WTC11 (cell line): ENCODE measurements at regions not wholly inside any gene's neighbourhood (a gene's known extent, or its start where the extent isn't known, plus 50 kb on each side); places are given as distances from the start of the nearest gene placed in this dataset.

Experiments used
- ATAC-seq: fragments of 200-7000 bp; cut with Tn5 transposase; 2 replicates; pipeline ENCODE4 v1.10.0; 2021; ENCODE audit warnings: mild to moderate bottlenecking, moderate library complexity
- CTCF ChIA-PET: fragments of 300-600 bp; sonication (Branson Sonifier 250); formaldehyde crosslinking; loops from one replicate; lab custom pipeline; 2021; ENCODE audit warnings: antibody characterized with exemption; lab: Charles Lee
- POLR2A ChIA-PET: fragments of 350-600 bp; sonication (Branson Sonifier 250); formaldehyde crosslinking; loops from one replicate; lab custom pipeline; 2021; ENCODE audit warnings: antibody characterized with exemption; lab: Charles Lee
- DNase-seq: peaks from one replicate; pipeline ENCODE4 v3.0.0; 2021; ENCODE audit warnings: low spot score
- H3K27ac Mint-ChIP-seq: 2 replicates; pipeline ENCODE4 v1.8.0; 2021; ENCODE audit warnings: mixed read lengths
- H3K27me3 Mint-ChIP-seq: 2 replicates; pipeline ENCODE4 v1.8.0; 2021; ENCODE audit warnings: low read depth, mild to moderate bottlenecking, moderate library complexity, mixed read lengths
- H3K36me3 Mint-ChIP-seq: 2 replicates; pipeline ENCODE4 v1.8.0; 2021; ENCODE audit warnings: mixed read lengths
- H3K4me1 Mint-ChIP-seq: 2 replicates; pipeline ENCODE4 v1.8.0; 2022; ENCODE audit warnings: mixed read lengths
- H3K4me3 Mint-ChIP-seq: 2 replicates; pipeline ENCODE4 v1.8.0; 2021; ENCODE audit warnings: mild to moderate bottlenecking, moderate library complexity, mixed read lengths
- H3K9me3 Mint-ChIP-seq: 2 replicates; pipeline ENCODE4 v1.8.0; 2021; ENCODE audit warnings: mixed read lengths
- ETV6 ChIP-seq: sonication (generic); formaldehyde crosslinking; IDR thresholded peaks from 2 replicates; pipeline ENCODE4 v1.8.1; 2022; ENCODE audit warnings: mild to moderate bottlenecking, missing genetic modification reagents
- IRF2 ChIP-seq: sonication (generic); formaldehyde crosslinking; IDR thresholded peaks from 2 replicates; pipeline ENCODE4 v1.8.0; 2022; ENCODE audit warnings: low read depth, missing genetic modification reagents, borderline replicate concordance
- NFYB ChIP-seq: sonication (generic); formaldehyde crosslinking; conservative IDR thresholded peaks from 2 replicates; pipeline ENCODE4 v1.8.0; 2022; ENCODE audit warnings: low read depth, missing genetic modification reagents
- TP53 ChIP-seq: sonication (generic); formaldehyde crosslinking; IDR thresholded peaks from 2 replicates; pipeline ENCODE4 v1.8.1; 2023; ENCODE audit warnings: mild to moderate bottlenecking, missing genetic modification reagents
- ZNF232 ChIP-seq: sonication (generic); formaldehyde crosslinking; IDR thresholded peaks from 2 replicates; pipeline ENCODE4 v1.8.0; 2022; ENCODE audit warnings: mild to moderate bottlenecking, missing genetic modification reagents
- TF ChIP-seq, protein P1 (sequence below): fragments of 250-450 bp; sonication (Bioruptor Pico); IDR thresholded peaks from 2 replicates; pipeline ENCODE4 v1.9.0; 2021; ENCODE audit warnings: mild to moderate bottlenecking, borderline replicate concordance
- TF ChIP-seq, protein P2 (sequence below): fragments of 250-450 bp; sonication (Bioruptor Pico); IDR thresholded peaks from 2 replicates; pipeline ENCODE4 v1.8.0; 2021; ENCODE audit warnings: mild to moderate bottlenecking
- TF ChIP-seq, protein P3 (sequence below): sonication (generic); formaldehyde crosslinking; IDR thresholded peaks from 2 replicates; pipeline ENCODE4 v1.8.0; 2022; ENCODE audit warnings: missing genetic modification reagents
- TF ChIP-seq, protein P4 (sequence below): sonication (generic); formaldehyde crosslinking; IDR thresholded peaks from 2 replicates; pipeline ENCODE4 v1.8.1; 2023; ENCODE audit warnings: mild to moderate bottlenecking, moderate library complexity, missing genetic modification reagents
- TF ChIP-seq, protein P5 (sequence below): sonication (generic); formaldehyde crosslinking; IDR thresholded peaks from 2 replicates; pipeline ENCODE4 v1.8.1; 2023; ENCODE audit warnings: mild to moderate bottlenecking, missing genetic modification reagents, moderate library complexity
- TF ChIP-seq, protein P6 (sequence below): sonication (generic); formaldehyde crosslinking; IDR thresholded peaks from 2 replicates; pipeline ENCODE4 v1.8.0; 2022; ENCODE audit warnings: mild to moderate bottlenecking, missing genetic modification reagents
- TF ChIP-seq, protein P7 (sequence below): sonication (generic); formaldehyde crosslinking; IDR thresholded peaks from 2 replicates; pipeline ENCODE4 v1.8.1; 2023; ENCODE audit warnings: mild to moderate bottlenecking, missing genetic modification reagents, moderate library complexity
- TF ChIP-seq, protein P8 (sequence below): sonication (generic); formaldehyde crosslinking; IDR thresholded peaks from 2 replicates; pipeline ENCODE4 v1.8.1; 2023; ENCODE audit warnings: mild to moderate bottlenecking, missing genetic modification reagents, borderline replicate concordance

DNA sequence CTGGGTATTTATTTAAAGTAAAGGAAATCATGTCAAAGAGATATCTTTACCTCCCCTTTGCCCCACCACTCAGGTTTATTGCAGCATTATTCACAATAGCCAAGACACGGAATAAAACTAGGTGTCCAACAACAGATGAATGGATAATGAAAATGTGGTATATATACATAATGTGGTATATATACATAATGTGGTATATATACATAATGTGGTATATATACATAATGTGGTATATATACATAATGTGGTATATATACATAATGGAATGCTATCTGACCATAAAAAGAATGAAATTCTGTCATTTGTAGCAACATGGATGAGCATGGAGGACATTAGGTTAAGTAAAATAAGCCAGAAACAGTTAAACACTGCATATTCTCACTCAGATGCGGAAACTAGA lies 262.6 kb upstream of the PLXNA2 start (continued):
- TF ChIP-seq, protein P1, sequence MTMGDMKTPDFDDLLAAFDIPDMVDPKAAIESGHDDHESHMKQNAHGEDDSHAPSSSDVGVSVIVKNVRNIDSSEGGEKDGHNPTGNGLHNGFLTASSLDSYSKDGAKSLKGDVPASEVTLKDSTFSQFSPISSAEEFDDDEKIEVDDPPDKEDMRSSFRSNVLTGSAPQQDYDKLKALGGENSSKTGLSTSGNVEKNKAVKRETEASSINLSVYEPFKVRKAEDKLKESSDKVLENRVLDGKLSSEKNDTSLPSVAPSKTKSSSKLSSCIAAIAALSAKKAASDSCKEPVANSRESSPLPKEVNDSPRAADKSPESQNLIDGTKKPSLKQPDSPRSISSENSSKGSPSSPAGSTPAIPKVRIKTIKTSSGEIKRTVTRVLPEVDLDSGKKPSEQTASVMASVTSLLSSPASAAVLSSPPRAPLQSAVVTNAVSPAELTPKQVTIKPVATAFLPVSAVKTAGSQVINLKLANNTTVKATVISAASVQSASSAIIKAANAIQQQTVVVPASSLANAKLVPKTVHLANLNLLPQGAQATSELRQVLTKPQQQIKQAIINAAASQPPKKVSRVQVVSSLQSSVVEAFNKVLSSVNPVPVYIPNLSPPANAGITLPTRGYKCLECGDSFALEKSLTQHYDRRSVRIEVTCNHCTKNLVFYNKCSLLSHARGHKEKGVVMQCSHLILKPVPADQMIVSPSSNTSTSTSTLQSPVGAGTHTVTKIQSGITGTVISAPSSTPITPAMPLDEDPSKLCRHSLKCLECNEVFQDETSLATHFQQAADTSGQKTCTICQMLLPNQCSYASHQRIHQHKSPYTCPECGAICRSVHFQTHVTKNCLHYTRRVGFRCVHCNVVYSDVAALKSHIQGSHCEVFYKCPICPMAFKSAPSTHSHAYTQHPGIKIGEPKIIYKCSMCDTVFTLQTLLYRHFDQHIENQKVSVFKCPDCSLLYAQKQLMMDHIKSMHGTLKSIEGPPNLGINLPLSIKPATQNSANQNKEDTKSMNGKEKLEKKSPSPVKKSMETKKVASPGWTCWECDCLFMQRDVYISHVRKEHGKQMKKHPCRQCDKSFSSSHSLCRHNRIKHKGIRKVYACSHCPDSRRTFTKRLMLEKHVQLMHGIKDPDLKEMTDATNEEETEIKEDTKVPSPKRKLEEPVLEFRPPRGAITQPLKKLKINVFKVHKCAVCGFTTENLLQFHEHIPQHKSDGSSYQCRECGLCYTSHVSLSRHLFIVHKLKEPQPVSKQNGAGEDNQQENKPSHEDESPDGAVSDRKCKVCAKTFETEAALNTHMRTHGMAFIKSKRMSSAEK (CRISPR knock-in tag), result no peak
- TF ChIP-seq, protein P2, sequence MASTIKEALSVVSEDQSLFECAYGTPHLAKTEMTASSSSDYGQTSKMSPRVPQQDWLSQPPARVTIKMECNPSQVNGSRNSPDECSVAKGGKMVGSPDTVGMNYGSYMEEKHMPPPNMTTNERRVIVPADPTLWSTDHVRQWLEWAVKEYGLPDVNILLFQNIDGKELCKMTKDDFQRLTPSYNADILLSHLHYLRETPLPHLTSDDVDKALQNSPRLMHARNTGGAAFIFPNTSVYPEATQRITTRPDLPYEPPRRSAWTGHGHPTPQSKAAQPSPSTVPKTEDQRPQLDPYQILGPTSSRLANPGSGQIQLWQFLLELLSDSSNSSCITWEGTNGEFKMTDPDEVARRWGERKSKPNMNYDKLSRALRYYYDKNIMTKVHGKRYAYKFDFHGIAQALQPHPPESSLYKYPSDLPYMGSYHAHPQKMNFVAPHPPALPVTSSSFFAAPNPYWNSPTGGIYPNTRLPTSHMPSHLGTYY (CRISPR knock-in tag), result no peak
- no peak for TF ChIP-seq IRF2 (CRISPR knock-in tag)
- TF ChIP-seq, protein P3, sequence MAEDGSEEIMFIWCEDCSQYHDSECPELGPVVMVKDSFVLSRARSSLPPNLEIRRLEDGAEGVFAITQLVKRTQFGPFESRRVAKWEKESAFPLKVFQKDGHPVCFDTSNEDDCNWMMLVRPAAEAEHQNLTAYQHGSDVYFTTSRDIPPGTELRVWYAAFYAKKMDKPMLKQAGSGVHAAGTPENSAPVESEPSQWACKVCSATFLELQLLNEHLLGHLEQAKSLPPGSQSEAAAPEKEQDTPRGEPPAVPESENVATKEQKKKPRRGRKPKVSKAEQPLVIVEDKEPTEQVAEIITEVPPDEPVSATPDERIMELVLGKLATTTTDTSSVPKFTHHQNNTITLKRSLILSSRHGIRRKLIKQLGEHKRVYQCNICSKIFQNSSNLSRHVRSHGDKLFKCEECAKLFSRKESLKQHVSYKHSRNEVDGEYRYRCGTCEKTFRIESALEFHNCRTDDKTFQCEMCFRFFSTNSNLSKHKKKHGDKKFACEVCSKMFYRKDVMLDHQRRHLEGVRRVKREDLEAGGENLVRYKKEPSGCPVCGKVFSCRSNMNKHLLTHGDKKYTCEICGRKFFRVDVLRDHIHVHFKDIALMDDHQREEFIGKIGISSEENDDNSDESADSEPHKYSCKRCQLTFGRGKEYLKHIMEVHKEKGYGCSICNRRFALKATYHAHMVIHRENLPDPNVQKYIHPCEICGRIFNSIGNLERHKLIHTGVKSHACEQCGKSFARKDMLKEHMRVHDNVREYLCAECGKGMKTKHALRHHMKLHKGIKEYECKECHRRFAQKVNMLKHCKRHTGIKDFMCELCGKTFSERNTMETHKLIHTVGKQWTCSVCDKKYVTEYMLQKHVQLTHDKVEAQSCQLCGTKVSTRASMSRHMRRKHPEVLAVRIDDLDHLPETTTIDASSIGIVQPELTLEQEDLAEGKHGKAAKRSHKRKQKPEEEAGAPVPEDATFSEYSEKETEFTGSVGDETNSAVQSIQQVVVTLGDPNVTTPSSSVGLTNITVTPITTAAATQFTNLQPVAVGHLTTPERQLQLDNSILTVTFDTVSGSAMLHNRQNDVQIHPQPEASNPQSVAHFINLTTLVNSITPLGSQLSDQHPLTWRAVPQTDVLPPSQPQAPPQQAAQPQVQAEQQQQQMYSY, result no peak
- TF ChIP-seq, protein P4, sequence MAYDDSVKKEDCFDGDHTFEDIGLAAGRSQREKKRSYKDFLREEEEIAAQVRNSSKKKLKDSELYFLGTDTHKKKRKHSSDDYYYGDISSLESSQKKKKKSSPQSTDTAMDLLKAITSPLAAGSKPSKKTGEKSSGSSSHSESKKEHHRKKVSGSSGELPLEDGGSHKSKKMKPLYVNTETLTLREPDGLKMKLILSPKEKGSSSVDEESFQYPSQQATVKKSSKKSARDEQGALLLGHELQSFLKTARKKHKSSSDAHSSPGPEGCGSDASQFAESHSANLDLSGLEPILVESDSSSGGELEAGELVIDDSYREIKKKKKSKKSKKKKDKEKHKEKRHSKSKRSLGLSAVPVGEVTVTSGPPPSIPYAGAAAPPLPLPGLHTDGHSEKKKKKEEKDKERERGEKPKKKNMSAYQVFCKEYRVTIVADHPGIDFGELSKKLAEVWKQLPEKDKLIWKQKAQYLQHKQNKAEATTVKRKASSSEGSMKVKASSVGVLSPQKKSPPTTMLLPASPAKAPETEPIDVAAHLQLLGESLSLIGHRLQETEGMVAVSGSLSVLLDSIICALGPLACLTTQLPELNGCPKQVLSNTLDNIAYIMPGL, result no peak

DNA sequence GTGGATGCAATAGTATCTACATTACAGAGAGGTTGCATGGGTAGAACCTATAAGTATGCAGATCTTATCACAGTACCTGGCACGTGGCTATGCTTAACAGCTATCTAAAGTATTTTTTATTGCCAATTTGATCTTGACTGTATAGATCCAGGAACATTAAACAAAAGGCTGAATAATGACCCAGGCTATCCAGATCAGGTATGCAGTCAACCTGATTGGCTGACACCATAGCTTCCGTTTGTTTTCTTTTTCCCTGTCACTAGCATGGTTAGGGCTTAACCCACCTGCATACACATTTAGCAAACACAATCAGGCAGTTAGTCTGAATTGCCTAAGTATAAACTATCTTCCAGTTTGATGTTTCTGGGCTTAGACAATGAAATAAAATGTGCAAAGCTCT lies 264.9 kb upstream of the PLXNA2 start:
- CTCF ChIA-PET, result interaction anchor here (1.2 kb wide), 1 partner anchor 20 kb away, joined by 3 read pairs; no protein-coding TSS in a partner anchor
- Mint-ChIP-seq H3K27me3 (peaks cover 3% of the 10 kb centered on the region; the same call in 1 of the 2 replicates), H3K4me3 (no peak overlapping the region), H3K9me3 (no peaks in the 10 kb centered on the region), H3K4me1 (peaks cover 7% of the 10 kb centered on the region; the same call in 1 of the 2 replicates), H3K36me3 (no peaks in the 10 kb centered on the region), H3K27ac (no peak overlapping the region)
- DNase-seq, result no peak
- no peak for ATAC-seq
- POLR2A ChIA-PET, result no interaction called here
- TF ChIP-seq NFYB (CRISPR knock-in tag), result no peak
- TF ChIP-seq TP53 (CRISPR knock-in tag), result no peak
- no peak for TF ChIP-seq ZNF232
- TF ChIP-seq, protein P5, sequence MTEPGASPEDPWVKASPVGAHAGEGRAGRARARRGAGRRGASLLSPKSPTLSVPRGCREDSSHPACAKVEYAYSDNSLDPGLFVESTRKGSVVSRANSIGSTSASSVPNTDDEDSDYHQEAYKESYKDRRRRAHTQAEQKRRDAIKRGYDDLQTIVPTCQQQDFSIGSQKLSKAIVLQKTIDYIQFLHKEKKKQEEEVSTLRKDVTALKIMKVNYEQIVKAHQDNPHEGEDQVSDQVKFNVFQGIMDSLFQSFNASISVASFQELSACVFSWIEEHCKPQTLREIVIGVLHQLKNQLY (CRISPR knock-in tag), result no peak
- TF ChIP-seq, protein P6, sequence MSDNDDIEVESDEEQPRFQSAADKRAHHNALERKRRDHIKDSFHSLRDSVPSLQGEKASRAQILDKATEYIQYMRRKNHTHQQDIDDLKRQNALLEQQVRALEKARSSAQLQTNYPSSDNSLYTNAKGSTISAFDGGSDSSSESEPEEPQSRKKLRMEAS (CRISPR knock-in tag), result no peak
- TF ChIP-seq, protein P4, result no peak
- TF ChIP-seq, protein P7, sequence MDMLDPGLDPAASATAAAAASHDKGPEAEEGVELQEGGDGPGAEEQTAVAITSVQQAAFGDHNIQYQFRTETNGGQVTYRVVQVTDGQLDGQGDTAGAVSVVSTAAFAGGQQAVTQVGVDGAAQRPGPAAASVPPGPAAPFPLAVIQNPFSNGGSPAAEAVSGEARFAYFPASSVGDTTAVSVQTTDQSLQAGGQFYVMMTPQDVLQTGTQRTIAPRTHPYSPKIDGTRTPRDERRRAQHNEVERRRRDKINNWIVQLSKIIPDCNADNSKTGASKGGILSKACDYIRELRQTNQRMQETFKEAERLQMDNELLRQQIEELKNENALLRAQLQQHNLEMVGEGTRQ, result no peak
- TF ChIP-seq, protein P8, sequence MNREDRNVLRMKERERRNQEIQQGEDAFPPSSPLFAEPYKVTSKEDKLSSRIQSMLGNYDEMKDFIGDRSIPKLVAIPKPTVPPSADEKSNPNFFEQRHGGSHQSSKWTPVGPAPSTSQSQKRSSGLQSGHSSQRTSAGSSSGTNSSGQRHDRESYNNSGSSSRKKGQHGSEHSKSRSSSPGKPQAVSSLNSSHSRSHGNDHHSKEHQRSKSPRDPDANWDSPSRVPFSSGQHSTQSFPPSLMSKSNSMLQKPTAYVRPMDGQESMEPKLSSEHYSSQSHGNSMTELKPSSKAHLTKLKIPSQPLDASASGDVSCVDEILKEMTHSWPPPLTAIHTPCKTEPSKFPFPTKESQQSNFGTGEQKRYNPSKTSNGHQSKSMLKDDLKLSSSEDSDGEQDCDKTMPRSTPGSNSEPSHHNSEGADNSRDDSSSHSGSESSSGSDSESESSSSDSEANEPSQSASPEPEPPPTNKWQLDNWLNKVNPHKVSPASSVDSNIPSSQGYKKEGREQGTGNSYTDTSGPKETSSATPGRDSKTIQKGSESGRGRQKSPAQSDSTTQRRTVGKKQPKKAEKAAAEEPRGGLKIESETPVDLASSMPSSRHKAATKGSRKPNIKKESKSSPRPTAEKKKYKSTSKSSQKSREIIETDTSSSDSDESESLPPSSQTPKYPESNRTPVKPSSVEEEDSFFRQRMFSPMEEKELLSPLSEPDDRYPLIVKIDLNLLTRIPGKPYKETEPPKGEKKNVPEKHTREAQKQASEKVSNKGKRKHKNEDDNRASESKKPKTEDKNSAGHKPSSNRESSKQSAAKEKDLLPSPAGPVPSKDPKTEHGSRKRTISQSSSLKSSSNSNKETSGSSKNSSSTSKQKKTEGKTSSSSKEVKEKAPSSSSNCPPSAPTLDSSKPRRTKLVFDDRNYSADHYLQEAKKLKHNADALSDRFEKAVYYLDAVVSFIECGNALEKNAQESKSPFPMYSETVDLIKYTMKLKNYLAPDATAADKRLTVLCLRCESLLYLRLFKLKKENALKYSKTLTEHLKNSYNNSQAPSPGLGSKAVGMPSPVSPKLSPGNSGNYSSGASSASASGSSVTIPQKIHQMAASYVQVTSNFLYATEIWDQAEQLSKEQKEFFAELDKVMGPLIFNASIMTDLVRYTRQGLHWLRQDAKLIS, result no peak
- TF ChIP-seq ETV6 (CRISPR knock-in tag), result no peak
